ENCODE measurements at regions not wholly inside any gene's neighbourhood (a gene's known extent, or its start where the extent isn't known, plus 50 kb on each side); places are given as distances from the start of the nearest gene placed in this dataset.

DNA sequence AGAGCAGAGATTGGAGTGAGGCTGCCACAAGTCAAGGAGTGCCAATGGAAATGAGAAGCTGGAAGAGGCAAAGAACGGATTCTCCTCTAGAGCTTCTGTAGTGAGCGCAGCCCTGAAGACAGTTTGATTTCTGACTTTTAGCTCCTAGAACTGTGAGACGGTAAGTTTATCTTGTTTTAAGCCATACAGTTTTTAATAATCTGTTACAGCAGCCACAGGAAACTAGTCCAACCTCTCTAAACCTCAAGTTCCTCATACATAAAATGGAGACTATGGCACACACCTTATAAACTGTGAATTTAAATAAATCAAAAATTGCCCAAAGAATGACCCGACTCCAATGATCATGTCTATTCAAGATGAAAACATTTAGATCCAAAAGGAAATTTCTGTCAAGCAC lies 596.5 kb downstream of the BCL11A start:
- no peak for DNase-seq

- no peak for DNase-seq
Measured at GRCh38 chr2:59947917-59948541, 605.4 kb downstream of the BCL11A start.

GRCh38 chr2:59947209-59947608 lies 606.2 kb downstream of the BCL11A start:
- no peak for DNase-seq

GRCh38 chr2:59939236-59939635 lies 614.2 kb downstream of the BCL11A start:
- no peak for DNase-seq

DNA sequence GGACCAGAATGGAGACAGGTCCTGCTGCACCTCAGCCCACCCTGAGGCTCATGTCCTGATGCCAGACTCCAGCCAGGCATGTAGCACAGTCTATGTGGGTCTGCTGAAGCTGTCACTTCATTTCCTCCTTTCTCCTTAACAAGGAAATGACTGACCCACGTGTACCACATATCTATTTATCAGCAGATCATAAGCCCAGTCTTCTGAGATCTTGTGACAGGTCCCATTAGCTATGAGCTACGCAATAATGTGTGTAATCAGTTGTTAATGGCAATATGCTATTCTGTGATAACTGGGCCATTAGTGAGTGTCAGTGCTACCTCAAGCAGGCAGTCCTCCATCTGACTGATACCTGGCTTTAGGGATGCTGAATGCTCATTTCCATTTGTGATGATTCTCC lies 615.3 kb downstream of the BCL11A start:
- no peak for DNase-seq

DNA sequence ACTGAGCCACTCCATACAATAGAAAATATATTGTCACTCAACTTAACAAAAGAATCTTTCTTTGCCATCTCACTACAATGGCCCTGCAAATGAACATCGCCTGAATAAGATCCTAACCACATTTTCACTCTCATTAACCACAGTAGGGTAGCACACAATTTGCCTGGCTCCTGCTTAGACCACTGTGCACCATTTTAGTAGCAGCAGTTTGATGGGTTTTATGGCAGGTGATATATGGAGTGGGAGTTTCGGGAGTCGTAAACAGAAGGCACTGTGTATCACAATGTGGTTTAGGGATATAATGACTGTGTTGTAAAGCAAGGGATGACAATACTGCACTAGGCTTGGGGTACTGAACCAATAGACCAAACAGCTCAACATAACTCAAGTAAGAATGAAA lies 617.4 kb downstream of the BCL11A start:
- DNase-seq = no peak

- no peak for DNase-seq
Measured at GRCh38 chr2:59935005-59935404, 618.4 kb downstream of the BCL11A start.

DNA sequence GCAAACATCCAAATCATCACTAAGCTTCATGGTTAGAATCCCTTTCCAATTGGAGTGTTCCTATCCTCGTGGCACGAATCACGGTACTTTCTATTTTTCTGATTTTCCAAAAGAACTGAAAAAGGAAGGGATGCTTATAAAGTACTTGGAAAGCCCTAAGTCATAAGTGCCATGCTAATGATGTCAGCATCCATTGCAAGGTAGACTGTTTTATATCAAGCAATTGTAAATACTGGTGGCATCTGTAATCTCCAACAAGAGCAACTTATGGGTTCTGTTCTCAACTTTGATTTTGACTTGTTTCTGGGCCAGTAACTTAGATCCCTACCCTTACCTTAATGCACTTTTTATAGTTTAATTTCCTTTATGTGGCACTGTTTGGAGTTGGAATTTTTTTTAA lies 619.5 kb downstream of the BCL11A start:
- no peak for DNase-seq

DNA sequence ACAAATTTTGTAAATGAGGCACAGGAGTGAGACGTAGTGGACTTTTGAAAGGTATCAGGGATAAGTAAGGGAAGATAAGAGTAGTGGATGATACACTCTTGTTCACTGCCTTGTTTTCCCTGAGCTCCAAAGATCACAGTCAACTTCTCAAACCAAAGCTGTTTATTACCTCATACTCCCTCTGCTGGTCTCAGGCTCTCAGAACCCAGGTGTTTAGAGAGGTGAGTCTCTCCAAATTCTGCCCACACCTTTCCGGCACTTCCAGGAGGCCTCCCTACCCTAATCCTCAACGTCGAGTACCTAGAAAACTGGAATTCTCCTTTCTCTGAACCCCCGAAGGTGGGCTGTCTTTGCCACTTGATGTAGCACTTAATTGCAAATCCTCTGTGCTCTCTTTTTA lies 621.1 kb downstream of the BCL11A start:
- no peak for DNase-seq

GRCh38 chr2:59930430-59930829 lies 623.0 kb downstream of the BCL11A start:
- no peak for DNase-seq

DNA sequence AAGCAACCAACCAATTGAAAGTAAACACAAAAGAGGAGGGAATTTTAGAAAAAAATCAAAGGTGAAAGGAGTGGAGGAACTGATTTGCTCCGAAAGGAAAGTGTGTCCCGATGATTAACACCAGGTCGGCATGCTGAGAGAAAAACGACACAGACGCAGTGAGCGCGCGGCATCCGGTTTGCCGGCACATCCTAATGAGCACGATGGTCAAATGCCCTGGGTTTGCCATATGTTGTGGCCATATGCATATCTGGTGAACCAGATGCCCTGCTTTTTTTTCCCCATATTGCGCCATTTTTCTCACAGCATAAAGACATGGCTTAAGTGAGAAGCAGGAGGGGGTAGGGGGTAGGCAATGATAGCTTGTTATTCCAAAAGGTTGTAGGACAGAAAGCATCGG lies 626.7 kb downstream of the BCL11A start:
- no peak for DNase-seq

GRCh38 chr2:59925321-59925720 lies 628.1 kb downstream of the BCL11A start:
- no peak for DNase-seq

- no peak for DNase-seq
Measured at GRCh38 chr2:59924346-59924745, 629.1 kb downstream of the BCL11A start.

DNA sequence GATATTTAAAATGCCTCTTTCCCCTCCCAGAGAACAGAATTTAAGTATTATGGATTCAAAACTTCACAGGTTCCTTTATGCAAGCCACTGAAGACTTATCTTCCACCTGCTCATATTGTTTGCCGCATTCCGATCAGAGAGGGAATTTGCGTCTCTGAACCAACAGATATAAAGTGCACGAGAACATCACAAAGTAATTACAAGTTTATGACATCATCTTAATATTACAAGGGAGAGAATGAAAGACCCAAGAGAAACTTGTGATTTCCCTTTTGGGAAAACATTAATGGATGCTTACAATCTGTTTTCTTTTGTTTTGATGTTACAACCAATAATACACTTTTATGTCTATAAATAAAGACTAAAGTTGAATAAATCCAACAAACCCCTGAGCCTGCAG lies 631.0 kb downstream of the BCL11A start:
- no peak for DNase-seq

DNA sequence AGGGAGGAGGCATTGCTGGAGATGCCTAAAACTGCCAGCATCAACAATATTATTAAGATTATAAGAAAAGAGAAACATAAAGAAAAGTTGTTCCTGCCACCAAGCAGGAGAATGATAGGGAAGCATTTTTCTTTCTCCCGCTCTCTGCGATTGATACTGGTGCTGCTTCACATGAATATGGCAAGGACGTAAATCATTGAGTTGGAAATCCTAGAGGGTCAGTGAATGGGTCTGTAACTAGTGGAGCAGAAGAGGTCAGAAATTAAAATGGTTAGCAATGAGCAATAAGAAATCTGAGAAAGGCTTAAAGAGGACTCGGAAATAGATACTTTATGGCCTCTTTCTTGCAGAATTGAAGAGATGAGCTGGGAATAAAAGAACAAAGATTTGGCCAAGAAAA lies 631.7 kb downstream of the BCL11A start:
- no peak for DNase-seq

DNA sequence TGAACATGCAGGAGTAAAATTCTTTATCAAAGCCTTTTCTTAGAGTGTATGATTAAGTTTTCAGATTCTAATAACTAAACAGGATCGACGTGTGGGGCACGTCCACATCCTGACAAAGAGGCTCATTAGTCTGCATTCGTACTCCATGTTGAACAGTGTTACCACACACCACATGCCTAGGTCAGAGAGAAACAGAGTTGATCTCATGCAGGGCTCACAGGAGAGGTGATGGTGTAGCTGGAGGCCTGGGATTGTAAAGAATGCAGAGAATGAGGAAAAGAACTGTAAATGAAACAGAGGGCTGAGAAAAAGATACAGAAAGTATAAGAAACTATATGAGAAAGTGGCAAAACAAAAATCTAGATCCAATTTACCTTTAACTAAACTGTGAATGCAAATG lies 632.5 kb downstream of the BCL11A start:
- no peak for DNase-seq

- no peak for DNase-seq
Measured at GRCh38 chr2:59920307-59920706, 633.1 kb downstream of the BCL11A start.

DNA sequence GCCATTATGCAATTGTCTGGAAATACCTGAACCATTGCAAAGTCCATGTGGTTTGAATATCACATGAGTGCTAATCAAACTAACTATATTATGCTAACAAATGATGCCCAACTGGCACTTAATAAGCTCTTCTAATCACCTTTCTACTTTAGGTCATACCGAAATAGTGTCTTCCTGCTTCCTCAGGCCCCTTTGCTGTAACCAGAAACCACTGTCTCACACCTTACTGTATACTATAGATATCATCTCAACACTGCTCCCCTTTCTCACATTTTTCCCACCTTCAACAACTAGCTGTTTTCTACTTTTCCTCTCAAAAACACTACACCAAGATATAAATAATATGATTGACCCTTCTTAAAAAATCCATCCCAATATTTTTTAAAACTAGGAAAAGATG lies 633.9 kb downstream of the BCL11A start:
- DNase-seq = no peak

GRCh38 chr2:59912042-59912441 lies 641.4 kb downstream of the BCL11A start:
- DNase-seq = no peak

GRCh38 chr2:59910166-59910565 lies 643.3 kb downstream of the BCL11A start:
- no peak for DNase-seq

DNA sequence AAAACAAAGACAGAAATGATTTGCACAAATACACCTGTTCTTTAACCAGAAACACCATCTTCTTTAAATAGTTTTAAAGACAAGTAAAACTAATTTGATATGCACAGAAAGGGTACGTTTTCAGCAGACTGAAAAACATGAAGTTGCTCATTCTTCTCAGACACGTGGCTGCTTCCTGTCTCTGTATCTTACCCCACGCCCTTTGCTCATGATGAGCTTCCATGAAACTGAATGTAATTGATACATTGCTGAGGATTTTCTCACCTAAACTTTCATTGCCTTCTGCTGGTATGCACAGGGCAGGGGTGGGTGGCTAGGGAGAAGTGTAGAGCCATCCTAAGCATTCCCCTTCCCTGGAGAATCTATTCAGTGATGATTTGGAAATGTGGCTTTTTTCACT lies 644.3 kb downstream of the BCL11A start:
- DNase-seq = no peak

GRCh38 chr2:59905731-59906130 lies 647.7 kb downstream of the BCL11A start:
- no peak for DNase-seq

- DNase-seq = no peak
Measured at GRCh38 chr2:59903994-59904544, 649.4 kb downstream of the BCL11A start.

- no peak for DNase-seq
Measured at GRCh38 chr2:59900728-59901452, 652.6 kb downstream of the BCL11A start.

DNA sequence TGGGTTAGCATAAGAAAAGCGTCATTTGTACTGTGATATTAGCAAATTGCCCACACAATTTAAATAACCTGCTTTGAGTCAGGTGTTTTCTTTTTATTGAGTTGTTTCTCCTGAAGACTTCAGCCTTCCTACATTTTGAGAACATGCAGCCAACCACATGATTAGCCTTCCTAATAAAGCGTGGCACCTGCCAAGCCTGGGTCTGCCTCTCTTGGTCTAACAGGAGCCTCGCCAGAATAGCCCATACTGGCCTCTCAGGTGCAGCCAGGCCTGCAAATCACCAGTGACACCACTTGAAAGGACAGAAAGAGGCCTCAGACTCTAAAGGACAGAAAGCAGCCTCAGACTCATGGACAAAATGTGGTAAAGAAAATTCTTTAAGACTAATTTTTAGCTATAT lies 653.8 kb downstream of the BCL11A start:
- DNase-seq = no peak

Measured in CD4-positive, alpha-beta T cell treated with Interleukin-15 for 1 hour (primary cell).